NCI-H524 (cell line): ENCODE measurements at regions not wholly inside any gene's neighbourhood (a gene's known extent, or its start where the extent isn't known, plus 50 kb on each side); places are given as distances from the start of the nearest gene placed in this dataset.

Source experiments
- DNase-seq, 2 experiments: peaks; one replicate each; lab custom pipeline; 2025; lab: John Stamatoyannopoulos, UW

DNA sequence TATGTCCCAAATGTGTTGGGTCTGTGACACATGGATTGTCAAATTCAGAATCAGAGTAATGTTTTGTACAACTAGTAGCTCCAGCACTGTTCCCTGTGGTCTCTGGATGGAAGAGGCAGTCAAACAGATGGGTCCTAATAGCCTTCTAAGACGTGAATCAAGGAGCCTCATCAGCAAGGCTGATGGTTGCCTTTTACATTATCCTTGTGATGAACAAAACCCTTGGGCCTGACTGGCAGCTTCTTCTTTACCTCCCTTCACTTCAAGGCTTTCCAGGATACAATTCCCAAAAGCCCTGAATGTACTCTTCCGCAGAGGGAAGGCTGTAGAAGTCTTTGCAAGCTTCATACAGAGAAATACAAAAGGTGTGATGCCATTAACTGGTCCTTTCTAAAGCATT lies 633.3 kb downstream of the USP25 start:
- DNase-seq = no peak

DNA sequence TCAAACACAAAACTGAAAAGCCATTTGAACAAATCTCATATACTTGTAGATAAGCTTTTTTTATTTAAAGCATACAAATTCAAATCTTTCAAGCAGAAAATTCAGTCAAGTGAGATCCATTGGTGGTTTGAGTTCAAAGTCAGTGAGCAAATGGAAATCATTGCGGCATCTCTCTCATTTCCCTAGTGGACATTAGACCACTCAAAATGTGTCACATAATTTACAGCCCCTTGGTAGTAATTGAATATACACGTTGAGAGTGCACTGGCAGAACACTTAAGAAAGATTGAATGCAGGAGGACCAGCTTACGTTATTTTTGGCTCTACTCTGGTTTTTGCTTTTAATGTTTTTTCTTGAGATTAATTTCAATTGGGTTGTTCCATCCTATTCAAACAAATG lies 633.7 kb downstream of the USP25 start:
- peak in 1 of 2 experiments; percentile 12 for DNase-seq

DNA sequence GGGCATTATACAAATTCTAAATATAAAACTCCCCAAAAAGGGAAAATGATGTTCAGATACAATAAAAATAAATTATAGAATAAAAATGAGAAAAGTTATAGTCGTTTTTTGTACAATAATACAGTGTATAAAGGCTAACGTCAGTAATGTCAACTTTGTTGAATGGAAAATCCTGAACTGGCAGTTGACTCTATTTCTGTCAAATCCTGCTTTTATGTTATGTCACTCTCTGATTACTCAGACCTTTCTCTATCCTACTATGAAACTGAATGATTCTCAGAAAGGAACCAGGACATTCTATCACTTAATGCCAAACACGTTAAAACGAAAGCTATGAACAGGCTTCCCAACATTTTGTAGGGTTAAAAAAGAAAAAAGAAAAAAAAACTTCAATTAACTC lies 636.4 kb downstream of the USP25 start:
- no peak for DNase-seq

DNA sequence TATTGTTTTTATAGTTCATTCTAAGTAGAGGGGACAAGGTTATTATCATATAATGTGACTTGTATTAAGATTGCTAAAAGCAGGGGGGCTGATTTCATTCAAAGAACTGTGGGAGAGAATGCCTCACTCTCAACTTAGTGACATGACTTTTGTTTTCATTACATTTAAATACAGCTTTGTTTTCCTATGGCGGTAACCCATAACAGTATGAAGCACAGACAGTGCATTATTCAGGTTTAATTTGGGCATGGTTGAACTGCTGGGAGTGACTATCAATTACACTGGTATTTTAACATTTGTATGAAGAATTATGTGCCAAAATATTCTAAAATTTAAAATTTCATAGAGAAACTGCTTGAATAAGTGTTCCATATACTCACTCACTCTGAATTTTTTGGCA lies 637.3 kb downstream of the USP25 start:
- DNase-seq = no peak

DNA sequence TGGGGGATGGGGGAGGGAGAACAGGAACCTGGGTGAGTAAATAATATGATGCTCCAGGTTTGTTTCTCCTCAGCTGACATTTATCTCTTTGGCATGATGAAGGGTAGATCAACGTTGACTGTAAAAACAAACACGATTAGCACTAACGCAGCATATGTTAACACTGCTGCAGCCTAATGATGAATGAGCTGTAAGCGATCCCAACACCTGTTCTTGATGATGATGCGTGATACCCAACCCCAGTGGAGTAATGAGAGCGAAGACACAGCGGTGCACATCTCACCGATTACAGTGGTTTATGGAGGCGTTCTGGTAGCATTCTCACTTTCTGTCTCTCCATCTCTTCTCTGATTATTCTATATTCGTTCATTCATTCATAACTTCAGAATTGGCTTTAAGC lies 640.4 kb downstream of the USP25 start:
- DNase-seq = peak; percentile 84 to 96

DNA sequence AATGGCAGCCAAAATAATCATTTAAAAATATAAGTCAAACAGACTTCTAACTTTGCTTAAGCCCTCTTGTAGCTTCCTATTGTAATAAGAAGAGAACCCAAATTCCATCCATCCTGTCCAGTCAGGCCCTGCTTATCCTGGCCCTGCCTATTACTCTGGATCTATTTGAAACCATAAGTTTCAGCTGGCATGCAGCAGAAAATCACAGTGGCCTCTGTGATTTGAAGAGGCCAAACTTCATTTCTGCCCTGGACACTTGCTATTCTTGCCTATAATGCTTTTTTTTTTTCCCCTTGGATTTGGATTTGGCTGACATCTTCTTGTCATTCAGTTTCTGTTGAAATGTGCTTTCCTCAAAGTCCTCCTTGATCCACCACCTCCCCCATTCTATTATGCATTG lies 642.8 kb downstream of the USP25 start:
- DNase-seq = peak in 1 of 2 experiments; percentile 58

DNA sequence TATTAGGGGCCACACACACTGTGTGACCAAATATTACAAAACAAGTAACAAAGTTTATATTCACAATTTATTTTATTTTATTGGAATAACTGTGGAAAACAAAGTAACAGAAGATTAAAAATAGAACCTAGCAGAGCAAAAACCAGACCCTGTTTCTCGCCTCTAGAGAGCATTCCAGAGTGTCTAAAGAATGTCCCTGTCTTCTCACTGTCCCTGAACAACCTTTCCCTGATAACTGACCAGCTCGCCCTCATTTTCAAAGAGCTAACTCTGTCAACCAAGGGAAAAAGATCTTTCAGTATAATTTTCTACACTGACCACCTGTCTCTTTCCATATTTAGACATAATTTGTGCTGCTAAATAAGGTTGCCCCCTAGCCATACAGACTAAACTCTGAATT lies 646.9 kb downstream of the USP25 start:
- no peak for DNase-seq

DNA sequence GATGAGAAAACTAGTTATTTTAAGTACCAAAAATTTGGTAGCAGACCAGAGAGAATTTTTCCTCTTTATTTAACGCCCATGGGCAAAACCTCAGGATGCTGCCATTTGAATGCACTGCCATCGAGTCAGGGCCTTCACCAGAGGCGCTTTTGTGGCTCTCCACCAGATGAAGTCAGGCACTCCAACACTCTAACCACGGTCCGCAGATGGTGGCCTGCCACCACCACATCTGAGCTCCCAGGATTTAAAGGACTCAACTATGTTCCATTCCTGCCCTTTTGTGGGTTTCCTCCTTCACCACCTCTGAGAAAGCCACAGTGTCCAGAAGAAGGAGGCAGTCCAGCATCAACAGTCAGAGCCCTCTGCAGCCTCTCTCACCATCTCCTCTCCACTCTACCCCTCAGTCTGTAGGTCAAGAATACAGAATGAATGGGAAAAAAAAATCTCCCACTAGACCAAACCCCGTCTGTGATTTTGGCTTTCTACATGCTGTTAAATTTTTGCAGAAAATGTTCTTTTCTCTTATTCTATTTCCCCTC lies 647.4 kb downstream of the USP25 start:
- no peak for DNase-seq

DNA sequence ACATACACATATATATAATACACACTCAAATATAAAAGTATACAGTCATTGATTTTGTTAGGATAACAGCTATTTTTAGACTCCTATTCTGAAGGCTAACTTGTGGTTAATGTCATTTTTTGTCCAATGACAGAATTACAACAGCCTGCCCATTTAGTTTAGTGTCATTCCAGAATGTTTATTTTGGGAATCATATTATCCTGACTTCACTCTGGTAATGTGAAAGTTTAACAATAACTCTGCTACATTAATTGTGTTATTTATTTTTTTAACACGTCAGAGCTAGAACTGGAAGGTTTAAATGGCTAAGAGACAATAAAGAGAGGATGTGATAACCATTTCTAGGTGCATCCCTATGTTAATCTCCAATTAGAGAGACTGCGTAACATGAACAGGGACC lies 648.1 kb downstream of the USP25 start:
- no peak for DNase-seq

DNA sequence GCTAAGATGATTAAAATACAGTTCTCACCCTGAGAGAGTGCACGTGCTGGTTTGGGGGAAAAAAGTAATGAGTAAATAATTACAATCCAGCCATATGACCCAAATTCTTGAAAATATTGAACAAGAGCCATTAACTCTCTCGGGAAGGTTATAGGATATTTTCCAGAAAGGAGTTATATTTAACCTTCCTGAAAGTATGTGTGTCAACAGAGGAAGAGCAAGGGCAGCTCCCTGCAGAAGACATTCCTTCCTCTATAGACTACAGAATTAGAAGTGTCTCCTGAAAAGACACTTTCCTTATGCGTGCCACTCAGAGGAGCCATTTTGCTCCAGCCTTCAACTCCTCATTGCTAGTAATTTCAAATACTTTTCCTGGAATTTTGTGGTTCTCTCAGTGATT lies 648.7 kb downstream of the USP25 start:
- DNase-seq = no peak

DNA sequence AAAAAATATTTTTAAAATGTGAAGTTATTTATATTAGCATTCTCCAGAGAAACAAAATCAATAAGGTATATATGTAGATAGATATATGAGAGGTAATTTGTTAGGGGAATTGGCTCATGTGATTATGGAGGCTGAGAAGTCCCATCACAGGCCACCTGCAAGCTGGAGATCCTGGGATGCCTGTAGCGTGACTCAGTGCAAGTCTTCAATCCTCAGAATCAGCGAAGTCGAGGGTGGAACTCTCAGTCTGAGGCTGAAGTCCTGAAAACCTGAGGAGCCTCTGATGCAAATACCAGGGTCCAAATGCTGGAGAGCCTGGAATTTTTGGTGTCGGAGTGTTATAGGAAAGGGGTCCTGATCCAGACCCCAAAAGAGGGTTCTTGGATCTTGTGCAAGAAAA lies 658.5 kb downstream of the USP25 start:
- DNase-seq = no peak

DNA sequence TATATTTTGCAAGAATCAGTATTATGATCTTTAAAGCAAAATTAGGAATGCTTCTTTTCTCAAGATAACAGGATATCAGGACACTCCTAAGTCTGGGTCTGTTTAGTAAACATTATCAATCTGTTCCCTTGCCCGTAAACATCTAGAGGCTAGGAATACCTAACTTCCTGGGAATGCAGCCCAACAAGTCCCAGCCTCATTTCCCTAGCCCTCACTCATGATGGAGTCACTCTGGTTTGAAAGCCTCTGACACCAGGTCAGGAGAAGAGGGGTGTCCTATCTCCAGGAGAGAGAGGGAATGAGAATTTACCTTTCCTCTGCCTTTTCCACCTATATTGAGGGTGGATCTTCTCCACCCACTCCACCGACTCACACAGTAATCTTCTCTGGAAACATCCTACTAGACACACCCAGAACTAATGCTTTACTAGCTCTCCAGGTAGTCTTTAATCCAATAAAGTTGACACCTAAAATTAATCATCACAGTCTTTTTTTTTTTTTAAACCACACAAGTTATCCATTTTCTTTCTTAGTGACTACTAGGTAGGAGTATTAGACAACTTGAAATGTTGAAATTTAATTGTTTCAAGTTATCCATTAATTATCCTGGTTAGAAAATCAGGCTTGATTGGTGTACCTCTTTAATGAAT lies 659.3 kb downstream of the USP25 start:
- DNase-seq = no peak

DNA sequence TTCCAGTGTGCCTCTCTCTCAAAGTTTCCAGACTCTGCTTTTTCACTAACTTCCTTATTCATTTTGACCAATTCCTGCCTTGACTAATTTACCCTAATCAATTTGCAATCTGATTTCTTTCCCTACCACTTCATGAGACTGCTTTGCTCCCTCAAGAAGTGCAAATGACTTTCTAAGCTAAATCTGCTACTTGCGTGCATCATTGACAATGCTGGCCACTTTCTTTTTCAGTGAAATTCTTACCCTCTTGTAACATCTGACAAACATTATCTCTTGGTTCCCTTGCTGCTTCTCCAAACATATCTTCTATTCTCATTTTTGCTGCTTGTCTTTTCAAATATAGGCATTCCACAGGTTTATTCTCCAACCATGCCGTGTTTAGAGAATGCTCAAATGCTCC lies 659.9 kb downstream of the USP25 start:
- no peak for DNase-seq

DNA sequence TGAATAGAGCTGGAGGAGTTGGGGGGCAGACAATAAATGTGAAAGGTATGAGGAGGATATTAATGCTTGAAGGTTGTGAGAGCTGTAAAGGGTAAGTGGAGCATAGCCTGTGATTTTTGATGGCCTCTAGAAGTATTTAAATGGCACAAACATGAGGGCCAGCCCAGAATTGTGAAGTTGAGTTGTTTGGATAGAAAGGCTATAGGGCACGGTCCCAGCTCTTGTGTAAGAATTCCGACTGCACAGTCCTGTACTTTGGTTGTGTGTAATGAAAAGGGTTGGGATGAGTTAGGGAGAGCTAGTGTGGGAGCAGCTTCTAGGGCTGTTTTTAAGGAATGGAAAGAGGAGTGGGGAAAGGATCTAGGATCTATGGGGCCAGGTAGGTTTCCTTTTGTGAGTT lies 665.5 kb downstream of the USP25 start:
- DNase-seq = no peak

DNA sequence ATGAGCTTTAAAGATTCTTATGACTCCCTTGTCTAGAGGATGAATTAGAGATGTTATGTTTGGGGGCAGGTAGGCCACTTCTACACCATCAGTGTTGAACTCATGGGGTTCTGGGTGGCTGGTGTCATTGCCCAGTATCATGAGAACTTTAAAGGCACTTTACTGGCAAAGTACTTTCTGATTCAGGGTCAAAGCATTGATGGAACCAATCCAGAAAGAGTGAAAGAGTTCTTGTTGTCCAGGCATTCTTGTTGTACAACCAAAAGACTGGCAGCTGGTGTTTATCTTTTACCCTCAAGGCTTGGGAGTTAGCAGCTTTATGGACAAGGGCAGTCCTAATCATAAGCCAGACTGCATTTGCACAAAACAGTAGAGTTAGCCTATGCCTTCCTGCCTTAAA lies 673.0 kb downstream of the USP25 start:
- DNase-seq = no peak

DNA sequence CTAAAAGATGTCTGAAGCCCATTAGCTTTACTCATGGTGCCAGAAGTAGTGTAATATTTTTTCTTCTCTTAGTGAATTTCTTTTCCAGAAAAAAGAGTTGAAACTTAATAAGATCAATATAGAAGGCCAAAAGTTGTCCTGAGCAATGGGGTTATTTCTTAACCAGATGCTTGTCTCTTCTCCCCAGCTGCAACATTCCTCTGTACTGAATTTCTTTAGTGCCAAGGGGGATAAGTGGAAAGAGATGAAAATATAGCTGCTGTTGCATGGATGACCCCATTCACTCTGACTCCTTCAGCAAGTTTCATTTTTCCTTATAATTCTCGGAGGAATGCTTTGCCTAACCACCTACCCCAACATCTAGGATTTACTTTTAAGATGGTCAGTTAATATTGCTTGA lies 675.0 kb downstream of the USP25 start:
- no peak for DNase-seq

DNA sequence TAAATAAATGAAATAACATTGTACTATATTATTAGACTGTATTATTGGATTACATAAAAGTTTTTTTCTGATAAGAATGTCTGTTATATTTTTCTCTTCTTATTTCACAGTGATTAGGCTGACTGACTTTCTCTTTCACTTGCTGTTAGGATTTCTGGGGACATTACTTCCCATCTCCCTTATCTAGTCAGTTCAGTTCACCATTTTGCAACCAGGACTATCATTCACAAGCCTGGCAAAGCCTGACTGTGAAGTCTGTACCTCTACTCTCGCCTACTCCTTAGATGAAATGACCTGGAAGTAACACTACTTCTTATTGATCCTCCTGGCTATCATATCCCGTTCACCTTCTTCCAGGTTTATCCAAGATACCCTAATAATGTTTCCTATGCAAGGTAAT lies 676.6 kb downstream of the USP25 start:
- DNase-seq = no peak

DNA sequence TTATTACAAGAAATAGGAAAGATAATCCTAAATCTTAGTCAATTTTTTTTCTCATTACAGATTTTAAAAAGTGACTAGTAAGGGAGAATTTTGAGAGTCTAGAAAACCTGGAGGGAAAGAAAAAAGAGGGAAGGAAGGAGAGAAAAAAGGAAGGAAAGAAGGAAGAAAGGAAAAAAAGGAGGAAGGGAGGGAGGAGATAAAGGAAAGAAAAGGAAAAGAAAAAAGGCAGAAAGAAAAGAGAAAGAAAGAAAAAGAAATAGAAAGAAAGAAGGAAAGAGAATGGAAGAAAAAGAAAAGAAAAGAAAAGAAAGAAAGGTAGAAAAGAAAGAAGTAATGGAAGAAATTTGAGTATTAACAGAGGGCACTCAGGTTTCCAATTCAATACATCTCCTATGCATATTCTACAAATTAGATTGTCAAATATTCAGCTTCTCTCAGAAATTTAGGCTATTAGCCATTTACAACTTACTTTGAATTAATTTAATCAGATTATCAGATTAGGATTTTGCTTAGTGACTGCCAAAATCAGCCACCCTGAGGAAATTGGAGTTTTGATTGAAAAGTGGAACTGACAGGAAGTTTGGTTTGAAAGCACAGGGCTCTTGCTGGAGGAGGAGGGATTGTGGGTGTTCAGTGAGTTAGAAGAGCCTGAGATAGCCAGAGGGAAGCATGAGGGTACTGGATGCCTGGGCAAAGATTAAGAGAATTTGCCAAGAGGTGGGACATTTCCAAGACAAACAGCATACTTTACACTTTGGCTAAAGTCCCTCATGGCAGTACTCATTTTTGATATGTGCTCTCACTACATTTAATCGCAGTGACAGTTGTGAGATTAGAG lies 677.8 kb downstream of the USP25 start:
- no peak for DNase-seq

DNA sequence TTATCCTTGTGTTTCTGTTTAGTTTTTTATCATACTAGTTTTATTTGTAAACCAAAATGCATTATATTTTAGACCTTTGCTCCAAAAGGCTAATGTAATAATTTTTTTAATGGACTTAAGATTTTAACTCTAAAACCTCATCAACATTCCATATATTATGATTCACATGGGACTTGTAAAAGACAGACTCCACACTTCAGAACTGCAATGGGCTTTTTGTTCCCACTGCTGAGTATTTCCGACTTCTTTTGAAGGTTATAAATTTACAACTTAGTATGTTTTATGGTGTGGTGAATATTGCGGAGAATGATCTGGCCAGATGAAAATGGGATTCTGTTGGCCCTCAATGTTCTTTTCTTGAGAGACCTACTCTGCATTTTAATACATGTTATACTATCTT lies 678.5 kb downstream of the USP25 start:
- no peak for DNase-seq

DNA sequence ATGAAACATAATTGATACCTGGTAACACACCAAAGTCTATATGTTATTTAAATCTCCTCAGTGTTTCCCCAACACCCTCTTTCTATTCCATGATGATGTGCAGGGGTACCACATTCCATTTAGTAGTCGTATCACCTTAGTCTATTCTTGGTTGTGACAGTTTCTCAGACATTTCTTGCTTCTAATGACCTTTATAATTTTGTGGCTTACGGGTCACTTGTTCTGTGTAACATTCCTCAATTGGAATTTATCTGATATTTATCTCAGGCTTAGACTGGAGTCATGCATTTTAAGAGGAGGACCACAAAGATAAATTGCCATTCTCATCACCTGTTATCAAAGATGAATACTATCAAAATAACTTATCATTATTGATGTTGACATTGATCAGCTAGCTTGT lies 679.6 kb downstream of the USP25 start:
- no peak for DNase-seq

DNA sequence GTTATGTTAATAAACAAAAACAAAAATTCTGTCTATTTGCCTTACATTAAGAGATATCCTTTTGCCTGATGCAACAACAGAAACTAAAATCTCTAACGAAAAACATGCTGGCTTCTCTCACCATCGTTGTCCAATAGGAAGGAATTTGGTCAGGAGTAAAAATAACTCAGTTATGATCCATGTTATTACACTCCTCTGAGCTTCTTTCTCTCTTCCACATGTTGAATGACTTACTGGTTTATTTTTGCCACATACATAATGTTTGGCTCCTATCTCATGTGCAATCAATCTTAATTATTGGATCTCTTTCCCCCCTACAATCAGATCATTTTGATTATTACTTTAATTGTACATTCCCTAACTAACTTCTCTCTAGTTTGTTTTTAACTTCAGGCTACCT lies 688.4 kb downstream of the USP25 start:
- no peak for DNase-seq

DNA sequence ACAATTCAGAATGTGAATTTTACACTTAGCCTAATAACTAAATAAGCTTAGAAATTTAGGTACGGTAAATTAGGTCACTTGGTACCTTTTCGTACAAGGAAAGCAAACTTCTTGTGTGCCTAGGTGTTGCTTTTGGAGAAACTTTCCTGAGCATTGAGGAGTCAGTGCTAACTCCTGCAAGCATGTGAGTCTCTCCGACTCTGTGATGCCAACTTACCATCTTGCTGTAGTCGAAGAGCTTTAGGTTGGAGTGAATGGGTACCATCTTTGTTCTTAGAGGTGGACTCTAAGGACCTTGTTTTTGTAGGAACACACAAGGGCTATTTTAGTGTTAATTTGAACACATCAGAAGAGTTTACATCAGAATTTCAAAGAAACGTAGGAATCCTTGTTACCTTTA lies 688.9 kb downstream of the USP25 start:
- DNase-seq = no peak

DNA sequence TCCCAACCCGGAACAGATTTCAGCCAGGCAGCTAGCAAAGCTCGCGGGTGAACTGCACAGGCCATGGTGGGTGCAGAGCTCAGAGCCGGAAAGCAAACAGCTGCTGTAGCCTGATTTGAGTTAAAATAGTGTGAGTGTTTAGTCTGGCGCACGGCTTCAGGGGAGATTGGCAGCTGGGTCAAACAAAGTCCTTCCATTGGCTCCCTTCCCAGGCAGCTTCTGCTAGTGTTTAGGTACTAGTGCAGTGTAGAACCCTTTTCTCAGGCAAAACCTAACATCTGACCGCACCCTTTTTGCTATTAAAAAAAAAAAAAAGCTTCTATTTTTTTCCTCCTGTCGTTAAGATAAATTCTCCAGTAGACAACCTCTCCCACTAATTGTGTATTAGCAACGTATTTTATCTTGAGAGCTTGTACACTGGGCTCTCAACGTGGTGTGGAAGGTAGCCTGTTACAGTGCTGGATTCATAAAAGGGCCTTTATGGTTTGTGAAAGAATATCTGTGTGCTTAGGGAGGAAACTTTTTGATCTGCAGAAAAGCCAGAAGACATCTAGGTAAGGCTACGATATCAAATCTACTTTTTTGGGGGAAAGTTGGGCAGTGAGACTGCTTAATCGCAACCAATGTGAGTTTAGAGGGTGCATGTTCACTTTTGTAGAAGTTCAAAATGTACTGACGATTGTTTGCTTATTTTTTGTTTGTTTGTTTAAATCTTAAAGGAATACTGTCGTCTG lies 689.6 kb downstream of the USP25 start:
- peak; percentile 57 to 70 for DNase-seq
